NCI-H1048 (cell line): ENCODE measurements at regions not wholly inside any gene's neighbourhood (a gene's known extent, or its start where the extent isn't known, plus 50 kb on each side); places are given as distances from the start of the nearest gene placed in this dataset.
"Not testable (repeated sequence)": the region's sequence is repeated elsewhere in the genome, so short reads cannot be mapped to it uniquely, and the experiment has no call there.

Source experiments
- DNase-seq: peaks from one replicate; lab custom pipeline; 2025; lab: John Stamatoyannopoulos, UW

DNA sequence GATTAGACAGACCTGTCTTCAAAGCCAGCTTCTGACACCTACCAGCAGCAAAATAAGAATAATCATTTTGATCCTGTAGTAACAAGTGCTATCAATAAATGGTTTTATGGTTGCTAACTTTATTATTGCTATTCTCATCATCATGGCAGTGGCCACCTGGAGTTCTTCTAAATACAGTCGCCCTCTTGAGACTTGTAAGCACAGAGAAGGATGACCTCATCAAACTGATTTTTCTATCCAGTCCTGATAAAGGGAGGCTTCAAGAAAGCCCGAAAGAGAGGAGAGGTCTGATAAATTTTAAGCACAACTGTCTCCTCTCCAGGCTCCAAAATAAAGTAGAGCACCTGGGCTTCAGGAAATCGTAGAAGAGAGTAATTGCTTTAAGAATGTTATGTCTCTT, 286.4 kb downstream of the USP46 start:
- no peak for DNase-seq

- no peak for DNase-seq
Measured at GRCh38 chr4:52373650-52374049, 285.5 kb downstream of the USP46 start.

DNA sequence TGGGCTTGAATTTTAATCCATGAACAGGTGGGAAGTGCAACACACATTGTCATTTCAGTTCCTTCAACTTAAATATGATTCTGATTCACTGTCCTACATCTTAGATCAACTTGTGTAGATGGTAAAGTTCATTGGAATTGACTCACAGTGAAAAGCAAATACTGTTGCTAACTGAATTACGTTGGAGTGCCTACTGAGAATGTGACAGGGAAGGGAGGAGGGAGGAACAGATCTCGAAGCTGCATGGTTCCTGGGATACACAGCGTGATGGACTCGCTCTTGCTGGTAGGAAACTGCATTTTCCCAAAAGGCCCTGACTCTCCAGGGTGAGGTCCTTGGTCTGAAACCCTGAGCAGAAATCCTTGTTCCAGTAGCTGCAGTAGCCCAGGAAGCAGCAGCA, 284.2 kb downstream of the USP46 start:
- DNase-seq = no peak

GRCh38 chr4:52376132-52376704, 282.9 kb downstream of the USP46 start:
- peak; percentile 51 for DNase-seq

- DNase-seq = no peak
Measured at GRCh38 chr4:52377563-52377962, 281.5 kb downstream of the USP46 start.

DNA sequence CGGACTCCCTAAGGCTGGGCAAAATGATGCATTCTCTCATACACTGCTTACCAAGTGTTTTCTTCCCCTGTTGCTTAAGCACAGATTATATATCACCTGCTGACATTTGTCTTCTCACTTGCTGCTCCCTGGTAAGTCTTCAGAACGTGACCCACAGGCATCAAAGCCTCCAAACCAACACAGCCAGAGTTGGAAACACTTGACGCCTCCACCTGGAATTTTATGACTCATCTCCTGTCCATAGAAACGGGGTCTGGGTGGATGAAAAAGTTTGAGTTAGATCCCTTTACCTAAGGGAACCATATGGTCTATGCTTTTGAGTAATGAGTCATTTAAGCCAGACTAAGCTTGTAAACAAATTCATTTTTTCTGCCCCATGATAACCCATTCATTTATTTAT, 251.6 kb downstream of the USP46 start:
- no peak for DNase-seq

DNA sequence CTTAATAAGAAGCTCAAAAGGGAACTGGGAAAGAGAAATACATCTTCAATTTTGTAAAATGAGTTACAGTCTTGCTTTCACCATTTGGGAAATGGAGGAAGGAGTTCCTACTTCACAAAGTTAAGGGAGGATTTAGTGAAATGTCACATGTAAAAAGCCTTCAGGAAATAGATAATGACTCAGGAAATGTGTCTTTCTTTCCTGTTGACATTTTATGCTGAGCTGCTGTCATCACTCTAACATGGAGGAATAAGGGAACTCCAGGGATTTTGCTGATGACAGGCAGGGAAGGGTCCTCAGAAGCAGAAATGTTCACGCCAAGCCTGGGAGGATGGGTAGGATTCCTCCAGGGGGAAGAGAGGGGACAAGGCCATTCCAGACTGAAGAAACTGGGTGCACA, 251.1 kb downstream of the USP46 start:
- DNase-seq = no peak

GRCh38 chr4:52408471-52408870, 250.6 kb downstream of the USP46 start:
- no peak for DNase-seq

GRCh38 chr4:52409766-52410165, 249.3 kb downstream of the USP46 start:
- not testable (repeated sequence) for DNase-seq

DNA sequence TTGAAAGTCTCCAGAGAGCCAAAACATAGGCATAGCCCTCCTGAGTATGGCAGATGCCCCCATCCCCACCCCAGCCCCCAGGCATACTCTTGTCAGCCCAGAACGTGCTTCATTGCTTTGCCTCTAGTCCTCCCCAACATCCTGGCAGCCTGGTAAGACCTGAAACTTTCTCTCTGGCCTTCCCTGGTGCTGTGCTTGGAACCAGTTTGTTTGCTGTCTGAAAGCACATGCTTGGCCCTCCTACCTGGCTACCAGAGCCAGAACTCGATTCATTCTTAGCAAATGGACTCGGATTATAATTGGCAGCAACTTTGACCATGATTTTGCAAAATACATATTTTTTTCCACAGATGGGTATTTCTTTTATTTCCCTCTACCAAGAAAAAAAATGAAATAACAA, 248.1 kb downstream of the USP46 start:
- DNase-seq = no peak

DNA sequence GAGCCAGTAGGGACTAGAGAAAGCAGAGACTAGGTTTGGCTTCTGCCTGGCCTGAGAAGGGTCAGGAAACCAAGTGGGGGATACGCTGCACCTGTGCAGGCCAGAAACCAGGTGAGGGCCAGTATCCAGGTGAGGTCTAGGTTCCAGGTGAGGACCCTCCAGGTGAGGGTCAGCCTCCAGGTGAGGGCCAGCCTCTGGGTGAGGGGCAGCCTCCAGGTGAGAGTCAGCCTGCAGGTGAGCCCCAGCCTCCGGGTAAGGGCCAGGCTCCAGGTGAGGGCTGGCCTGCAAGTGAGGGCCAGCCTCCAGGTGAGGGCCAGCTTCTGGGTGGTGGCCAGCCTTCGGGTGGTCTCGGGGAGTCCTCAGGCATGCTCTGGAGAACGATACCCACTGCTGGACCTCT, 238.8 kb downstream of the USP46 start:
- no peak for DNase-seq

- DNase-seq = no peak
Measured at GRCh38 chr4:52421811-52422213, 237.3 kb downstream of the USP46 start.

DNA sequence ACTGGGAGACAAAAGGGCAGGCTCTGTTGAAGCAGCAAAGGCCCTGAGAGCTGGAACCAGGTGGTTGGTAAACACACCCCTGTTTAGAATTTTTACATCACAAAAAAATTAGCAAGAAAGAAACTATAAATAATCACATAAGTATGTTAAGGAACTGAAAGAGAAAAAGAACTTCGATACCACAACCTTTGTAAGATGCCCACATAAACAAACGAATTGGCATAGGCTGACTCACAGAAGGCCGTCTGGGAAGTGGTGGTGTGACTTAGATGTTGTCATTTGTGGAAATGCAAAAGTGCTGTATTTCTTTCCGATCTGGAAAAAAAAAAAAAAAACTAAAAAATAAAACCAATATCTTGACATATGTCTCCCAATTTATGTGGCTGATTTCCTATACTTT, 235.1 kb downstream of the USP46 start:
- no peak for DNase-seq

DNA sequence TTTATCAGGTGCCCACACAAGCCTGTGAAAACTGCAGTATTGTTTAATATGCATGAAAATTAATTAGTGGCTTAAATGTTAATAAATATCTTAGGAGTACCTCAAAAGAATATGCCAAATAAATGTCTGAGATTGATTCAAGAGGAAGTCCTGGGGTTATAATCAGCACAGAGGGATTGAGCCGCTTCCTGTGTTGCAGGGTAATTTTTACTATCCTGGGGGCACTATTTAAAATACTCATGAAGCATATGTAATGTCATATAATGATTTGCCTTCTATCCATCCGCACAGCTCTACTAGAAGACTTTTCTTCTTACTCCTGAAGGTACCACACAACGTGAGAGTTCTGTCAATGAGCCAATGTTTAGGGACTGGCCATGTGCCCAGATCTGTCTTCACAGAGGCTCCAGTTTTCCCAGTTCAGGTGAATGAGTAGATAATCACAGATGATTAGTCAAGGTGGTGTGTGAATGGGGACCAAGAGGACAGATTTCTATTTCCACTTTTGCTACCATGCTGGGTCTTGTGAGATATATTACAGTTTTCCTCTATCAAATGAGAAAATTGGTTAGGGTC, 233.3 kb downstream of the USP46 start:
- no peak for DNase-seq

DNA sequence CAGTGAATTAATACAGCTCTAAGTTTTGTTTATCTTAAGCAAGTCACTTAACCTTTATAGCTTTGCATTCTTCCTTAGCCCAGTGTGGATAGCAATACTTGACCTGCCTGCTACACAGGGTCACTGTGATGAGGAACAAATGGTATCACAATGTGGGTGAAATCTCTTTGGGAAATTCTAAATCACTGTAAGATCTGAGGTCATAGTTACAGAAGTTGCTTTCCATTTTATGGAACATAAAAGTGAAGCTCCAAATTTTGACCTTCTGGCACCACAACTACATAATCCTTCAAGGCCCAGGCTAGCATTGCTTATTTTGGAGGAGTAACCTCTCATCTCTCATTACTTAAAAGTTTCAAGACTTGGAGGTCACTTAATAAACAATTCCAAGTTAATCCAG, 227.7 kb downstream of the USP46 start:
- DNase-seq = no peak

DNA sequence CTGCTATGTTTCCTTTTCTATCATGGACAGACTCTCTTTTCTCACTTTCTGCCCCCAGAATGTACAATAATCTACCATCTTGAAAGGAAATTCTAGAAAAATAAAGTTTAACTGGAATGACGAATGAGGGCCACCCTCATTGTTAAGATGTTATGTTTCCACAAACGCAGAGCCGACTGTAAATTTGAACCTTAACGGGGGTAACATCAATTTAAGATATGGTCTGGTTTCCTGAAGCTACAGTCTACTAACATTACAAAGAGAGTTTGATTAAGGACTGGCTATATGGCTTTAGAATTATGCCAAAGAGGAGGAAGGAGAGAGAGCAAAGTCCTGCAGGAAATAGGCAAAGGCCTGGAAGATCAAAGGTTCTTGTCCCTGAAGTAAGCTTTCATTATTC, 227.2 kb downstream of the USP46 start:
- no peak for DNase-seq

DNA sequence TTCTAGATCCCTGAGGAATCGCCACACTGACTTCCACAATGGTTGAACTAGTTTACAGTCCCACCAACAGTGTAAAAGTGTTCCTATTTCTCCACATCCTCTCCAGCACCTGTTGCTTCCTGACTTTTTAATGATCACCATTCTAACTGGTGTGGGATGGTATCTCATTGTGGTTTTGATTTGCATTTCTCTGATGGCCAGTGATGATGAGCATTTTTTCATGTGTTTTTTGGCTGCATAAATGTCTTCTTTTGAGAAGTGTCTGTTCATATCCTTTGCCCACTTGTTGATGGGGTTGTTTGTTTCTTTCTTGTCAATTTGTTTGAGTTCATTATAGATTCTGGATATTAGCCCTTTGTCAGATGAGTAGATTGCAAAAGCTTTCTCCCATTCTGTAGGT, 216.6 kb downstream of the USP46 start:
- DNase-seq = not testable (repeated sequence)

- DNase-seq = no peak
Measured at GRCh38 chr4:52472444-52472843, 186.7 kb downstream of the USP46 start.

DNA sequence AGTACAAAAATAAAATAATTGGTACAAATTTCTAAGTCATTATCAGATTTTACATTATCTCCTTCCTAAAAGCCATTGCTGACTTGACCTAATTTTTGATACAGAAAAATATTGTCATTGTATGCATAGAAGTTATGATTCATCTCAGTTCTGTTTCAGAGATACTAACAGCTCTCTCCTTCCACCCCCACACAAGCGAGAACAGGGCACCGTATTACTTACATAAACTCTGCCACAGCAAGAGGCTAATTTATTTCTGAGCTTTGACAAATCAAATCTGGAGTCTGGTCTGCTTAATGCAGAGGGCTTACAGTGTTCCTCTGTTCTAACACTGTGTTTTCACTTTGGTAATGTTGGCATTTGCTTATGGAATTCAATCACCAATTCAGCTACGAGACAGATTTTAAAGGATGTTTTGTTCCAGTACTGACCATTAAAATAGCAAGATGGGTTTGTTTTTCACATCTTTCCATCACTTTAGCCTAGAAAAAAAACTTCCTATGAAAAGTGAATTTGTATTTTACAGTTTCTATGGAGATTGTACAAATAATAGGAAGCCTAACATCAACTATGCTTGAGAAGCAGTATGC, 181.8 kb downstream of the USP46 start:
- DNase-seq = no peak

DNA sequence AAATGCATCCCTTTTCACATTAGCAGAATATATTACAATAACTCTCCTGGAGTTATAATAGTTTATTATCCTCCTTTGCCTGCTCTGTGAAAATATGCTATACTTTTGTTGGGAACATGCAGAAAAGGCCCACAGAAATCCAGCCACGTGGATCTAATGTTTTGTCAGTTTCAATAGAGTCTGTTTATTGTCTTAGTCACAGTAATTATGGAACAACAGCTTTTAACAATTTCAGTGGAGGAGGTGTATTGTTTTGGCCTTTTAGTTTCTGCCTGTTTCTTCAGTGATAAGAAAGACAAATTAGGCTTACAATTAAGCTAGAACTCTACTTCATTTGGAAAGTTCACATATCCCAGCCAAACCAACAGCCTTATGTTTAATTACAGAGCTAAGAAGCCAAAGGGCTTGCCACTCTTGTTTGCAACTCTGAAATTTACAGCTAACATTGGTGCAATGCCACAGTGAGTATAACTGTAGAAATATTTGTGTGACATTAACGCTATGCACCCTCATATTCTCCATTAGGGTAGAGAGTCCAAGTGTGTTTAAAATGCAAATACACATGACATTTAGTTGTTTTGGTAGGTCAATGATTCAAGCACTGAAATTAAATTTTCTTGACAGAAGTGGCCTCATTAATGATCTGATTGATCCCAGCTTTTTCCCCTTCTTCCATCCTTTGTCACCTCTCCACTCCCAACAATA, 175.8 kb downstream of the USP46 start:
- DNase-seq = no peak

DNA sequence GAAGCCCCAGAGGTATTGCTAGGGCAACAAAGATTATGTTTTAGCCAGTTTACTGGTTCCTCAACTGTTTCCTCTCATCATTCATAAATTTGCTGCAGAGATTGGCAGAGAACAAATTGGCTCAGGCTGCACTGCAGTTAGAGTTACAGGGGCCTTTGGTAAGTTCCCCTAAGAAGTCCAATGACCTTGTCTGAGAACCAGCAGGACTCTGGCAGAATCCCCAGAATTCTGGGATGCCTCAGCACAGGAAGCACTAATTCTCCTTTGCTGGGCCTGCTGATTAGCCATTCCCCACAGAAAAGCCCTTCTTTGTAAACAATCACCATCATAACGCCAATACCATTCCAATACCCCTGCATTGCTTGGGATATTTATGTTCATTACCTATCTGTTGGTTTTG, 151.3 kb downstream of the USP46 start:
- no peak for DNase-seq

- DNase-seq = no peak
Measured at GRCh38 chr4:52510939-52511565, 148.0 kb downstream of the USP46 start.

DNA sequence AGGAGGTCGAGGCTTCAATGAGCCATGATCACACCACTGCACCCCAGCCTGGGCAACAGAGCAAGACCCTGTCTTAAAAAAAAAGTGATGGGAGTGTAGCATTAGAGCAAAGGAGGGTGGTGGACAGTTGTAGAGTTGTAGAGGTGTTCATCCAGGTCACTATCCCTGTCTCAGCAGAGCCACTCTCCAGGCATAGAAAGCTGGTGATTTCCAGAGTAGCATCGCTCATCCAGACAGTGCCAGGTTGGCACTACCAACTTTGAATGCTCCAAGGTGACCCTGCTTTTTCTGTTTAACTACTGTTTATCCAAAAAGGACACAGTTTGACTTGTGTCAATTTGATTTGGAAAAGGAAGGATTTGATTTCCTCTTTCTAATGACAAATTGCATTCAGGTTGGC, 147.3 kb downstream of the USP46 start:
- DNase-seq = no peak
